ENCODE measurements at regions not wholly inside any gene's neighbourhood (a gene's known extent, or its start where the extent isn't known, plus 50 kb on each side); places are given as distances from the start of the nearest gene placed in this dataset.
A peak's percentile ranks its signal among the peaks of the same experiment; 100 is the strongest.

DNA sequence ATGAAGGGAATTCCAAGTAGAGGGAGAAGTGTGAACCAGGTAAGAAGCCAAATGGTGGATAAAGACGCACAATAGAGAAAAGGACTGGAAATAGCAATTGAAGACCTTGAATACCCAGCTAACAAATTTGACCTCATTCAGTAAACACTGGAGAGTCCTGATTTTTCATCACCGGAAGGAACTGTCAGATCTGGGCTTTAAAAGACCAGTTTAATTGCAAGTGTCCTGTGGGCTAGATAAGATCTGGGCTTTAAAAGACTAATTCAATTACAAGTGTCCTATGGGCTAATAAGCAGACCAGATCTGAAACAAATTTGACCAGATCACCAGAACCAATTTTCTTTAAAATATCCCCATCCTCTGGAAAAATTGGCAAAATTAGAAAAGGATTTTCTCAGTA, 380.0 kb downstream of the ACTL7B start:
- no peaks in the 10 kb centered on the region for H3K27me3 ChIP-seq
- no peaks in the 10 kb centered on the region for H3K4me1 ChIP-seq
- no peak overlapping the region for H3K27ac ChIP-seq
- no peak for TF ChIP-seq POLR2A (IDR thresholded peaks at IDR 0.05)
- TF ChIP-seq, protein P1, sequence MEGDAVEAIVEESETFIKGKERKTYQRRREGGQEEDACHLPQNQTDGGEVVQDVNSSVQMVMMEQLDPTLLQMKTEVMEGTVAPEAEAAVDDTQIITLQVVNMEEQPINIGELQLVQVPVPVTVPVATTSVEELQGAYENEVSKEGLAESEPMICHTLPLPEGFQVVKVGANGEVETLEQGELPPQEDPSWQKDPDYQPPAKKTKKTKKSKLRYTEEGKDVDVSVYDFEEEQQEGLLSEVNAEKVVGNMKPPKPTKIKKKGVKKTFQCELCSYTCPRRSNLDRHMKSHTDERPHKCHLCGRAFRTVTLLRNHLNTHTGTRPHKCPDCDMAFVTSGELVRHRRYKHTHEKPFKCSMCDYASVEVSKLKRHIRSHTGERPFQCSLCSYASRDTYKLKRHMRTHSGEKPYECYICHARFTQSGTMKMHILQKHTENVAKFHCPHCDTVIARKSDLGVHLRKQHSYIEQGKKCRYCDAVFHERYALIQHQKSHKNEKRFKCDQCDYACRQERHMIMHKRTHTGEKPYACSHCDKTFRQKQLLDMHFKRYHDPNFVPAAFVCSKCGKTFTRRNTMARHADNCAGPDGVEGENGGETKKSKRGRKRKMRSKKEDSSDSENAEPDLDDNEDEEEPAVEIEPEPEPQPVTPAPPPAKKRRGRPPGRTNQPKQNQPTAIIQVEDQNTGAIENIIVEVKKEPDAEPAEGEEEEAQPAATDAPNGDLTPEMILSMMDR (IDR thresholded peaks at IDR 0.05) = no peak
- no peaks in the 10 kb centered on the region for H3K36me3 ChIP-seq
- H3K4me3 ChIP-seq = no peak overlapping the region
- H3K9me3 ChIP-seq = no peaks in the 10 kb centered on the region
- DNase-seq = no peak

DNA sequence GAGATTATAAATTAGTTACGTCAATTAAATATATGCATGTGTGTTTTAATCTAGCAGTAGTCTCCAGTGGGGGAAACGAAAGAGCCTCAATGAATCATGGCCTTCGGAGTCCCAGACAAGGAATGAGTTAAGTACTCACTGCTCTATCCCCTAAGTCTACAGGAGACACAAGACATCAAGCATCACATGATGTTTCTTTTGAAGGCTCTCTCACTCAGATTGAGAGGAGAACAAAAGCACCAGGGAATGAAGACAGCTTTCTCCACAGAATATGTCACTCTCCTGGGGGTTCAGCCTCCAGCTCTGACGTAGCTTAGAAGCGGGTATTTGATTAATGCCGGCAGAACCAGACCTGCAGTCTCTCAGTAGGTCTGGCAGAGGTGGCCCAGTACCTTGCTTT, 381.4 kb downstream of the ACTL7B start:
- H3K4me1 ChIP-seq = no peaks in the 10 kb centered on the region
- no peaks in the 10 kb centered on the region for H3K36me3 ChIP-seq
- TF ChIP-seq, protein P1 (IDR thresholded peaks at IDR 0.05) = no peak
- TF ChIP-seq POLR2A (IDR thresholded peaks at IDR 0.05) = no peak
- no peak overlapping the region for H3K27ac ChIP-seq
- DNase-seq = no peak
- H3K4me3 ChIP-seq = no peak overlapping the region
- H3K27me3 ChIP-seq = no peaks in the 10 kb centered on the region
- no peaks in the 10 kb centered on the region for H3K9me3 ChIP-seq

DNA sequence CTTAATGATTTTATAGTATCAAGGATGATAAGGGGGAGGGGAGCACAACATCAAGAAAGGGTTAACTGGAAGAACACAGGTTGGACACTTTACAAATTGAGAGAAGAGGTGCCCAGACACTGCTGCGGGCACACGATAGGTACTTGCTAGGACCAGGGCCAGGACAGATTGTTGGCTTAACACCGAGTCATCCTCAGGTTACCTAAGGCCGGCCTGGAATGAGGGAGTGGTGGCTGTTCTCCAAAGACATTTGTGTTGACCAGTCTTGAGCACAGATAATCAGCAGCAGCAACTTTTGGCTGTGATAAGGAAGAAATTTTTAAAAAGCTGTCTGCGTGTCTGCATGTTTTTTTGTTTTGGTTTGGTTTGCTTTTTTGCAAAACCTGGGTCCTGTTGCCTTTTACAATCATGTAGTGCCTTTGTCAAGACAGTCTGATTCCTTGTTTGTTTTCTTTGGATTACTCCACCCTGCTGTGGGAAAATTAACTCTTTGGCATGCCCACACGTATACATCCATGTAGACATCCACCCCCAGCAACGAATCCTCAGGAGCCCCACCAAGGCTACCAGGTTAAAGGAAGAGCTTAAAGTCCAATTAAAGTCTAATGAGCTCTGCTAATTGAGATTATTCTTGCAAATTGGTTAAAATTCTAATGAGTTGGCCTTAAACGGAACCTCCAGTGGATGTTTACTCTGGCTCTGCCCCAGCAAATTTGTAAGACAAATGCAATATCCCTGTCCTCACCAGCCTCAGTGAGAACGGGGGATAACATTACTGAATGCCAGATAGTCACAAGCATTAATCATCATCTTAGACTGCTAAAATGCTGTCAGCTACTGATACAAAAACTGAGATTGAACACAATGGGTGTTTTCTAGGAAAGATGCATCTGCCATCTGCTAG, 382.3 kb downstream of the ACTL7B start:
- DNase-seq = no peak
- no peak overlapping the region for H3K4me3 ChIP-seq
- H3K9me3 ChIP-seq = no peaks in the 10 kb centered on the region
- peaks cover 0 to under 1% (median 0%) of the 10 kb centered on the region in 4 donors for H3K4me1 ChIP-seq
- no peaks in the 10 kb centered on the region for H3K36me3 ChIP-seq
- TF ChIP-seq, protein P1 (IDR thresholded peaks at IDR 0.05) = no peak
- no peak for TF ChIP-seq POLR2A (IDR thresholded peaks at IDR 0.05)
- H3K27ac ChIP-seq = no peak overlapping the region
- no peaks in the 10 kb centered on the region for H3K27me3 ChIP-seq

DNA sequence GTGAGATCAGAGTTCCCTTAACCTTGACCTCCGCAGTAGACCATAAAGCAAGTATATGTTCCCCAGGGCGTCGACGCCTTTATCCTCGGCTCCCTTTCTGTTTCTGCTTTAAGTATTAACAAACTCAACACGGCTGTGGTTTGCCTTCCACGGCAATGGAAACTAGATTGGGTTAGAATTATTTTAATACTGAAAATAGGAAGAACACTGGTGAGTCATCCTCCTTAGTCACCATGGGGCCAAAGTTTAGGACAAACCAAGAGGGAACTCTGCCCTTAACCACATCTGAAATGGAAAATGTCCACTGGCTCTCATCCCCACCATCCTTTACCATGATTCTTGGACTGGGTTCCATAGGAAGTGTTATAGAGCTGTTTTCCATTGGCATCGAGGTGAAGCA, 386.1 kb downstream of the ACTL7B start:
- DNase-seq = no peak
- H3K9me3 ChIP-seq = no peaks in the 10 kb centered on the region
- H3K4me1 ChIP-seq = peaks cover 0 to 4% (median 0%) of the 10 kb centered on the region in 4 donors
- H3K4me3 ChIP-seq = no peak overlapping the region
- H3K27ac ChIP-seq = no peak overlapping the region
- no peak for TF ChIP-seq POLR2A (IDR thresholded peaks at IDR 0.05)
- TF ChIP-seq, protein P1 (IDR thresholded peaks at IDR 0.05) = no peak
- H3K36me3 ChIP-seq = no peaks in the 10 kb centered on the region
- H3K27me3 ChIP-seq = no peaks in the 10 kb centered on the region

DNA sequence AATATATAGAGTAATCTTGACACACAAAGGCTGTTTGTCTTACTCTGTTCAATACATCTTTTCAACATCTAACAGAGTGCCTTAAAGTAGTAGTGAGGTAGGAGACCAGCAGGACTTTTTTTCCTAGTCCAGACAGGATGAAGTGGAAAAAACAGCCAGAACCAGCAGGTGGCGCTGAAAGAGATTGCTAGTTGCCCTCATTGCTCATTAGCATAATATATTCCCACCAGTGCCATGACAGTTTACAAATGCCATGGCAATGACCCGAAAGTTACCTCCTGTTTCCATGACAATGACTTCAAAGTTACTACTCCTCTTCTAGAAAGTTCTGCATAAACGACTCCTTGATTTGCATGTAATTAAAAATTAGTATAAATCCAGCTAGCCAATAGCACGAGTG, 387.4 kb downstream of the ACTL7B start:
- no peak overlapping the region for H3K27ac ChIP-seq
- TF ChIP-seq, protein P1 (IDR thresholded peaks at IDR 0.05) = peak in 4 of 6 experiments; percentile 4 to 35 (median 23)
- TF ChIP-seq POLR2A (IDR thresholded peaks at IDR 0.05) = no peak
- no peaks in the 10 kb centered on the region for H3K36me3 ChIP-seq
- no peak for DNase-seq
- no peaks in the 10 kb centered on the region for H3K27me3 ChIP-seq
- H3K9me3 ChIP-seq = no peaks in the 10 kb centered on the region
- peaks cover 0 to 4% (median 0%) of the 10 kb centered on the region in 4 donors for H3K4me1 ChIP-seq
- no peak overlapping the region for H3K4me3 ChIP-seq
